CD4-positive, alpha-beta T cell treated with Interferon alpha-2 for 1 hour (primary cell): ENCODE measurements at regions not wholly inside any gene's neighbourhood (a gene's known extent, or its start where the extent isn't known, plus 50 kb on each side); places are given as distances from the start of the nearest gene placed in this dataset.

Source experiments
- DNase-seq, 2 donors: peaks; one replicate each; pipeline ENCODE4 v3.0.0-alpha.2; 2020 to 2022

DNA sequence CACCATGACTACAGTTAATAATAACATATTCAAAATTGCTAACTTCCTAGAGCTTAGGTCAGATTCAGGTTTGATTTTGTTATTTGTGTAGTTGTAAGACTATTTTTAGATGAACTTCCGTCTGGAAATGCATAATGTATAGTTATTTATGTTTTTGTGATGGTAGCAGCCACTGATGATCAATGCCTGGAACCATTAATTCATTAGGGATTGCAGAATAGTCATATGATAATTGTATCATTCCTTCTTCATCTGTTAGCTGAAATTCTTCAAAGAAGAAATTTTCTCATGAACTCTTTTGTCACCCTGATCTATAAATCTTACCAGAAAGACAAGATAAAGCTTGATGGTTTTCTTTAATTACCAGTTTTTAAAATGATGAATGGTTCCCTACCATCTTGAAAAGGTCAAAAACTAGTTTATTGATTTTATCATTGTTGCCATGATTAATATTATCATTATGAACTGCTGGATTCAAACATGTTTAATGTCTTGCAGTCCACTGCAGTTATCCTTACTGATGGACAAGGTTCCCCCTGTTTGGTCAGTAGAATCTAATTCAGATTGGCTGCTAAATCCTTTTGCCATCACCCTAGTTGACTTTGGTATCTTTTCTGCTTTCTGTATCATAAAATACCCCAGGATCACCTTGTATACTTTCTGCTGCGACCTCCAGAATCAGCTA is 433.3 kb downstream of the GPAM start:
- no peak for DNase-seq

- no peak for DNase-seq
These were observed 427.1 kb downstream of the GPAM start for GRCh38 chr10:111756217-111757061.

DNA sequence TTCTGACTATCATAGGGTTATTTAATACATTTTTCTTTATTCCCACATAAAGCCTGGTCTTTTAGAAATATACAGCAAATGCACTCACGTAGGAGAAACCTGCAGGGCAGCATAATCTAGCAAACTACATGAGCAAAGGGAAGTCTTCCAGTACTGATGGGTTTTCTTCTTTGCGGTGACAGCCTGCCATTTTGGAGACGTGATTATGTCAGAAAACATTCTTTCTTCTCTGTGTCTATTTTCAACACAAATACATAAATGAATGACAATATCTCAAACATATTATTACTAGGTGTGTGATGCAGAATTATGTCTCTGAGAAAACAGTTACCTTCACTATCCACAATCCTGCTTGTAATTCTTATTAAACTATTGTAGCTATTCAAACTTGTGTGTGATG is 425.0 kb downstream of the GPAM start:
- no peak for DNase-seq

GRCh38 chr10:111762114-111762513 is 421.5 kb downstream of the GPAM start:
- no peak for DNase-seq

- no peak for DNase-seq
These were observed 418.3 kb downstream of the GPAM start for GRCh38 chr10:111765216-111765615.

GRCh38 chr10:111766464-111766863 is 417.1 kb downstream of the GPAM start:
- DNase-seq: no peak

DNA sequence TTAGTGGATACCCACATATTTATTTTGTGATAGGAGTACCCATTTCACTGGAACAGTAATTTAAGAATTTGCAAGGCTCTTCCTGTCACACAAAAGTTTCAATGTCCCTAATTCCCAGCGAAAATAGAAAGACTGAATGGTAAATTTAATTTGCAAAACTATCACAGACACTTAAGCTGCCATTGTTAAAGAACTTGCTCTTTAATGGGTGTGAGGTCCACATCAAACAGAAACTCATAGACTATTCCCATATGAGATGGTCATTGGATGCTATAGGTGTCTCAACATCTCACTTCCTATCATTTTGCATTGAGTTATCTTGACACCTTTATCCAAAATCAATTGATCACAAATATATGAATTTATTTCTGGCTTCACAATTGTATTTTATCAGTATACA is 415.9 kb downstream of the GPAM start:
- no peak for DNase-seq

- DNase-seq: no peak
These were observed 409.6 kb downstream of the GPAM start for GRCh38 chr10:111773950-111774349.

DNA sequence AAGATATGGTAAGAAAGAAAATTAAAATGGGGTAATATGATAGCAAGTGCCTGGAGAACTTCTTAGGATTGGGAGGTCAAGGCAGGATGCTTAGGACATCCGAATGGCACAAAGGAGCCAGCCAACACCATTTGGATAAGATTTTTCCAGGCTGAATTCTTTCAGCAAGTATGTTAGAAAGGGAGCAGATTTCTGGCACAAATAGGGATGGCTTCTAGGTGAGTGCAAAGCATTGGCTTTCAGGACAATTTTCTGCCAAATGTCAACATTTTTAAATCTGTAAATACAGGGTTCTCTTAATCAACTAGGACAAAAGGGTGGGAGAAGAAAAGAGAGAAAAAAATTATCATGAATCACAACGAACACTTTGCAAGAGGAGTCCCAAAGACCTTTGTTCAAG is 409.1 kb downstream of the GPAM start:
- DNase-seq: no peak

DNA sequence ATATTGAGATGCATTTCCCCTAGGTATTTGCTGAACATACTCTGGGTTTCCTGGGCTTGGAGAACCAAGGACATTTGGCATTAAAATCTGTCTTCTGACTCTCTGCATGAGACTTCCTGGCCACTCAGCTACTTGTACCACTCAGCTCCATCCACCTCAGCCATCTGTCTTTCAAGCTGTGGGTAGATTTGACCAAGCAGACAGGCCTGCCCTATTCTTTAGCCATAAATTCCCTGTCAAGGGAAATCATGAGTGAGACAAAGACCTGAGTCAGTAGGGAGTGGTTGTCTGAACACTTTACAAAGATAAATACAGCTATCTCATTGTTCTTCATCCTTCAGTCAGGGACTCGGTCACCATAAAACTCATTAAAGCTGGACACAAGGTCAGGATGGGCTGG is 399.1 kb downstream of the GPAM start:
- no peak for DNase-seq

- no peak for DNase-seq
These were observed 398.6 kb downstream of the GPAM start for GRCh38 chr10:111784946-111785465.

DNA sequence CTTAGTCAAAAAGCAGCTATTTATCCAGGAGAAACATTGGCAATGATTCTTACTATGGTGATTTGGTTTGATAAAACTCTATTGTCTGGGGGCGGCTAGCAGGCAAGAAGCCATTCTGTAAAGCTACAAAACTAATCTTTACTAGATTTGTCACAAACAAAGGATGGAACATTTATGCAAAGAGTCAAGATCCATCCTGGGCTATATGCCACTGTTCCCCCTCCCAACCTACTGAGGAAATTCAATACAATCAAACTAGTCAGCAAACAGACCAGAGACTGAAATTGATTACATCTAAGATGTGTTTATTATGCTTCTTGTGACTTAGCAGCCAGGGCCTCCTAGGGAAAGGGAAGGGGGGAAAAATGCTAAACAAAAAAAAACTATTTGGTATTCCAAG is 397.6 kb downstream of the GPAM start:
- no peak for DNase-seq

- no peak for DNase-seq
These were observed 393.7 kb downstream of the GPAM start for GRCh38 chr10:111789821-111790220.

- no peak for DNase-seq
These were observed 381.7 kb downstream of the GPAM start for GRCh38 chr10:111801841-111802240.

GRCh38 chr10:111804781-111805180 is 378.8 kb downstream of the GPAM start:
- DNase-seq: no peak

- no peak for DNase-seq
These were observed 372.0 kb downstream of the GPAM start for GRCh38 chr10:111811517-111811916.

- no peak for DNase-seq
These were observed 363.1 kb downstream of the GPAM start for GRCh38 chr10:111820471-111820870.

DNA sequence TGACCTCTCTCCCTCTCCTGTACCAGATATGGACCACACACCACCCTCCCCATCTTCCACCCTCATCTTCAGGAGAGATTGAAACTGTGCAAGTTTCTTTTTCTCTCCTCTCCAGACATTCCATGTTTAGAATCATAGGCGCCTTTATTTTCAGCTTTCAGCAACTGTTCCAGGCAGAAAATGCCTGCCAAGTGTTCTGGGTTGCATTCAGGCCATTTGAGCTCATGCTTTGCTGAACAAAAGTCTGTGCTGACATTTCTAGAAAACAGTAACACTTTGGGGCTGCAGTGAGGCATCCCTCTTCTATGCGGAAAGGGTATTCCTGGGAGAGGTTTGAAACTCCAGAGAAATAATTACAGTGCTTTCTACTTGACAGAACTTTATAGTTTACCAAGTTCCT is 361.7 kb downstream of the GPAM start:
- no peak for DNase-seq

DNA sequence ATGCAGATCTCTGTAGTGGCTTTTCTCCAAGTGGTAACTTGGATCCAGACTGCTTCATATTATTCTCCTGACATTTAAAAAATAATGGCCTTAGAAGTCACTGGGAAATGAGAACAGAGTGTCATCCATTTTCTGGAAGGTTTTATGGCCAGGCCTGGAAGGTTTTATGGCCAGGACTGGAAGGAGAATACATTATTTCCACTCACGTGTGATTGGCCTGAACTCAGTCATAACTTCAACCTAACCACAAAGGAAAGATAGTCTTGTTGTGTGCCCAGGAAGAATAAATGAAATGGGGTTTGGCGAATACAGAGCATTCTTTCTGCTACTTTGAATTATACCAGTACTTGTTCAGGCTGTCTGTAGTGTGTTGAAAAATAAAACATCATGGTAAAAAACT is 360.9 kb downstream of the GPAM start:
- no peak for DNase-seq

DNA sequence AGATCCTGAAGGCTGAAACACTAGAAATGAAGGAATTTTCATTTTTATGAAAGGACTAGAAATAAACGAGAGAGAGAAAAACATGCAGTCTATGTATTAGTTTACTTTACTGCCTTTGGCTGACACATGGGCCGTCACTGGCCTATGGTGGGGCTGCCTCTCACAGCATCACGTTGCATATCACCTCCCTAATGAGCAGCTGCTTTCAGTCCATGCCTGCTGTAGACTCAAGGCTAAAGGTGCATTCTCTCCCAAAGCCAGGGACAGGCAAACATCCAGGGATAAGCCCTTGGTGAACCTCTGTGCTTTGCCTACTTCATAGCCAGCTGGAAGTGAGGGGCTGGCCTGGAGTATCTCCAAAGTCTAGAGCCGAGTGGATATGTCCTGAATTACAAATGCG is 359.4 kb downstream of the GPAM start:
- no peak for DNase-seq

GRCh38 chr10:111830359-111830758 is 353.2 kb downstream of the GPAM start:
- no peak for DNase-seq

DNA sequence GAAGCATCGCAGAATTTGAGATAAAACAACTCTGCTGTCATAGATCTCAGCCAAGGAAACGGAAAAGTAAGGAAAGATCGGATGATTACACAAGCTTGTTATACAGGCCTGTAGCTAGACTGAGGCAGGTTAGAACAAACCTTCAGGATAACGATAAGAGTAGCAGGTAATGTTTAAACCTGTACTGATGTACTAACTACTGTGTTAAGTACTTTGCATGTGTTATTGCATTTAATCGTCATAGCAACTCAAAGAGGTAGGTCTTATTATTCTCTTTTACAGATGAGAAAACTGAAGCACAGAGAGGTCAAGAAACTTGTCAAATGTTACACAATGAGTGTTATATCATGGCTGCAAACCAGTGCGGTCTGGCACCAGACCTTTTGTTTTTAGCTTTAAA is 352.5 kb downstream of the GPAM start:
- DNase-seq: no peak

GRCh38 chr10:111833251-111833650 is 350.3 kb downstream of the GPAM start:
- no peak for DNase-seq

GRCh38 chr10:111835574-111835973 is 348.0 kb downstream of the GPAM start:
- DNase-seq: no peak
